ENCODE measurements at regions not wholly inside any gene's neighbourhood (a gene's known extent, or its start where the extent isn't known, plus 50 kb on each side); places are given as distances from the start of the nearest gene placed in this dataset.

DNA sequence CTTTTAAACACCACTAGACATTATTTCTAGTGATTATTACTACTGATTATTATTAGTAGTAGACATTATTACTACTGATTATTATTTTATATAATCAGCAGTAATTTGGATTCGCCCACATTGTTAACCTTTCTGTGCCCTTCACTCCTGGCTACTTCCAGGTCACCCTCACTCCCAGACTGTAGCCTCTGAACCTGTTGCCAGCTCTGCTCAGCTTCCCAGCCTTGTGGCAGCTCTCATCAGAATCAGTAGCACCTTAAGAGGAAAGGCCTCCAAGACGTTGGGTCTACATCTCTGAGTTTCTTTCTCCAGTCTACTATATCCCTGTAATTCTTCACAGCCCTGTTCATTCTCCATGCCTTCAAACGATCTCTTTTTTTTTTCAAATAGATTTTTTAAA lies 137.0 kb downstream of the KATNIP start:
- DNase-seq, result no peak

GRCh38 chr16:27687605-27688004 lies 137.7 kb downstream of the KATNIP start:
- DNase-seq, result no peak

DNA sequence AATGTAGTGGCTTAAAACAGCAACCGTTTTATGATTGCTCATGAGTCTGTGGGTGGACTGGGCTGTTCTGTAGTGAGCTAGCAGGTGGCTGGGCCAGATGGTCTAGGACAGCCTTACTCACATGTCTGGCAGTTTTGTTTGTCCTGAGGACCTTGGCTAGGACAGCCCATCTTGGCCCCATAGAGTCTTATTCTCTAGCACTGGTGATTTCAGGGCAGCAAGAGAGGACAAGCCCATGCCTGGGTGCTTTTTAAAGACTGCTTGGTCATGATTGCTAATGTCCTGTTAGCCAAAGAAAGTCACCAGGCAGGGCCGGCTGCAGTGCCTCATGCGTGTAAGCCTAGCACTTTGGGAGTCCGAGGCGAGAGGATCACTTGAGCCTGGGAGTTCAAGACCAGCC lies 139.8 kb downstream of the KATNIP start:
- DNase-seq, result peak; percentile 86

DNA sequence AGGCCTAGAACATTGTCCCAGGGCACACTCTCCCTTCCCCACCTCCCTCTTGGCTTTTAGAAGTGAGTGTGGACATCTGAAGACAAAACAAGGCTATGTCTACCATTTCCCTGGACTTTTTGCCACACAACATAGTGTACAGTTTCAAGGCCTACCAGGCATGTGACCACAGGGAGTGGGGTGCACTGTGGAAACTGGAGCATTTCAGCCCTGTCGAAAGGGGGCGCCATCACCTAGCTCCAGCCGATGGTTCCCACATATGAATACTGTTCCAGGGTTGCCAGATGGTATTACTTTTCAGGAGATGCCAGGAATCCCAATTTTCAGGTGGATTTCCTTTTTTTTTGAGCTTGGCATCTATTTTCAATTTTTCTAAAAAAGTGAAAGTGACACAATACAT lies 140.7 kb downstream of the KATNIP start:
- peak; percentile 7 for DNase-seq

DNA sequence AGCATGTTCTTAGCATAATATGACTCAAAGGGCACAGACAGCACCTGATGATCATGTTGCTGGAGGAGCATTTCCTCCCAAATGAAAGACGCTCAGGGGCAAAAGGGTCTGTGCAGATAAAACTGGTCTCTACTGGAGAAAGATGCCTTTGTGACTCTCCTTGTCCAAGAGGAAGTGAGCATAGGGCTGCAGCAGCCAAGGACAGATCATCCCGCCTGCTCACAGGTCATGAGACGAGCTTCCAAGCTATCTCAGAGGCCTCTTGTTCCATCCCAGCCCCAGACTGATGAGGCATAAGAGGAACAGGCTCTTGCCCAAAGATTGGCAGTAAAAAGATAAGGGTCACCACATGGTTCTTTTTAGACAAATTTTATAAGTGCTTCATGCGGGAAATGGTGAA lies 141.8 kb downstream of the KATNIP start:
- no peak for DNase-seq

GRCh38 chr16:27692576-27692975 lies 142.6 kb downstream of the KATNIP start:
- DNase-seq, result no peak

GRCh38 chr16:27695161-27695560 lies 145.2 kb downstream of the KATNIP start:
- DNase-seq, result no peak

- no peak for DNase-seq
Measured at GRCh38 chr16:27698266-27698665, 148.3 kb downstream of the KATNIP start.

- DNase-seq, result no peak
Measured at GRCh38 chr16:27698746-27699145, 148.8 kb downstream of the KATNIP start.

DNA sequence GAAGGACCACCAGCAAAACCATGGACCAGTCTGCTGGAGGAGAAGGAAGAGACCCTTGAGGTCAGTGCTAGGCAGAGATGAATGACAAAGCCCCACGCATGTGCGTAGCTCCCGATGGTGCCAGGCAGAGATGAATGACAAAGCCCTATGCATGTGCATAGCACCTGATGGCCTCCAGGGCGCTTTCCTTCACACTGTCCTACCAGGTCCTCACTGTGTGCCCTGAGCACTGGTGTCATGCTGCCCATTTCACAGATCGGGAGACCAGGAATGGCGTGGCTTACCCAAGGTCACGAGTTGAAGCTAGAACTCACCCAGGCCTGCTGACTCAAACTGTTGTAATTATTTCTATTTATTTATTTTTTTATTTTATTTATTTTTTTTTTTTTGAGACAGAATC lies 149.6 kb downstream of the KATNIP start:
- DNase-seq, result no peak

DNA sequence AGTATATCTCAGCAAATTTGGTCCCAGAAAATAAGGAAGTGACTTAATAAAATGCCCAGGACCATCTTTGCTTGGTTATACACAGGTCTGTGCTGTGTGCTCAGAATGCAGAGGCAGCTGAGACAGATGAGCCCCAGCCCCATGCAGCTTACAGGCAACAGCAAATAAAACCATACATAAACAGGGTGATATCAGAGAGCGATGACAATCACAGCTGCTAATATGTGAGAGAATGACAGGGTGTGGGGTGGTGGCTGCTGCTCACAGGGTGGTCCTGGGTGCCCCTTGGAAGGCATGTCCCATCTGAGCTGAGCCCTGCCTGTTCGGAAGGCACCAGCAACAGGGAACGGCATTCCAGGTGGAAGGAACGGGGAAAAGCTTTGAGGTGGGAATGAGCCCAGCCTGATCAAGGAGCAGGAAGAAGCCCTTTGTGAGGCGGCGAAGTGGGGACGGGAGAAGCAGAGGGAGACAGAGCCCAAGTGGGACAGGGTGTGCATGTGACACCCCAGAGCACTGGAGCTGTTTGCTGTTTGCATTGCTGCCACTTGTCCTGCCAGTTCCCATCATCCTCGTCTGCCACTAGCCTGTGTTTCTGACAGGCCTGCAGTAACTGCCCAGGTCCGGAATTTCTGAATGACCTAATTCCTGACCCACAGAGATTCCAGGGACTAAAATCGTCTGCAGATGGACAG lies 150.5 kb downstream of the KATNIP start:
- no peak for DNase-seq

- DNase-seq, result no peak
Measured at GRCh38 chr16:27701381-27701780, 151.4 kb downstream of the KATNIP start.

DNA sequence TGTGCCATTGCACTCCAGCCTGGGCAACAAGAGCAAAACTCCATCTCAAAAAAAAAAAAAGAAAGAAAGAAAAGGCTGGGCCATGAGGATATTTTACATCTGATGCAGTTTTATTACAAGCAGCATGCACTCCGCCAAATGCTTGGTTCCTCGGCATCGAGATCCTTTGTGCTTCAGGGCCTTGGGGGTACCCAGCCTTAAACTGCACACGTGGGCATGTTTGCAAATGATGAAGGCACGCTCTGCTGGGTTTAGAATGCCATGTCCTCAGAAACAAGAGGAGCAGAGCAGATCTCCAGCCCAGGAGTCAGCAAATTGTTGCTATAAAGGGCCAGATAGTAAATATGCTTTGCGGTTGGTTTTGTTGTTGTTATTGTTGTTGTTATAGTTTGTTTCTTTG lies 153.2 kb downstream of the KATNIP start:
- DNase-seq, result no peak

DNA sequence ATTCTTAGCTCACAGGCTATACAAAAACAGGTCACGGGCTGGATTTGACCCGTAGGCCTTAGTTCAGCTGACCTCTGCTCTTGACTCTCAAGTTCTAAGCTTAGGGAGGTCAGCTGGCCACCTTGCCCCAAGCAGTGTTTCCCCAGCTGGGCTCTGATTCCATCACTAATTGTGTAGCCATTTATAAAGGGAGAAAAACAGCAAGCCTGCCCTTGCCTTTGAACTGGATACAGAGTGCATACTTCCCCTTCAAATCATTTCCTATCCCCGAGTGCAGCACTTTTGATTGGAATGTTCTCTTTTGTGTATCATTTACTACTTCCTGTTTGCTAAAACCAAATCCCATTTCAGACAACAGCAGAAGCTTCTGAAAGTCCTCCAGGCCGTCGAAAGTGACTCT lies 153.6 kb downstream of the KATNIP start:
- no peak for DNase-seq

- no peak for DNase-seq
Measured at GRCh38 chr16:27704252-27704651, 154.3 kb downstream of the KATNIP start.

GRCh38 chr16:27706156-27706865 lies 156.4 kb downstream of the KATNIP start:
- no peak for DNase-seq

DNA sequence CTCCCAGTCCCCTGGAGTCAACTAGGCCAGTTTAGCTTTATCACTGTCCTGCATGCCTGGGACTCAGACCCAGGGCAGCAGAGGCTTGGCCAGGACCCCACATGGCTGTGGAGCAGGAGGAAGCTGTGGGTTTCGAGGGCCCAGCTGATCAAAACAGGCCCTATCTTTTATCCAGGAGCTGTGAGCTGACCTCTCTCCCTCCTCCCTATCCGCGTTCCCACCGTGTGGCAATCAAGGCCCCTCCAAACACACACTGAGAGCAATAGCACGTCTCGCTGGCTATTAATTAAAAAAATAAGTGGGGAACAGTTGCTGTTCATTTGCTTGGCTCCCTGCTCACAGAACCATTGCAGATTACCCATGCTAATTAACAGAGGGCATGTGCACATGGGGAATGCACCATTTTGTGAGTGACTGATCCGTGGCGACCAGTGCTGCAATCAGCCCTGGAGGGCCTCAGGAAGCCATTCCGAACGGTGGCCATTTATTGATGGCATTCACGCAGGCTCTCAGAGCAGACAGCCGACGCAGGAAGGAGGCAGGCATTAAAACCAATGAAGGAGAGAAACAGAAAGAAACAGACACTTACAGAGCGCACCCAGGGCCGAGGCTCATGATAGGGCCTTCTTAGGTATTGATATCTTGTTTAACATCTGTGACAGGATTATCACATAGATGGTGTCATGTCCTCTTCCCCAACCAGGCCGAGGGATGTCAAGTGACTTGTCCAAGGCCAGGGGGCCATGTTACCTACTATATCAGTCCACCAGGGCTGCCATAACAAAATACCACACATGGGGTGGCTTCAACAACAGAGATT lies 157.1 kb downstream of the KATNIP start:
- no peak for DNase-seq

DNA sequence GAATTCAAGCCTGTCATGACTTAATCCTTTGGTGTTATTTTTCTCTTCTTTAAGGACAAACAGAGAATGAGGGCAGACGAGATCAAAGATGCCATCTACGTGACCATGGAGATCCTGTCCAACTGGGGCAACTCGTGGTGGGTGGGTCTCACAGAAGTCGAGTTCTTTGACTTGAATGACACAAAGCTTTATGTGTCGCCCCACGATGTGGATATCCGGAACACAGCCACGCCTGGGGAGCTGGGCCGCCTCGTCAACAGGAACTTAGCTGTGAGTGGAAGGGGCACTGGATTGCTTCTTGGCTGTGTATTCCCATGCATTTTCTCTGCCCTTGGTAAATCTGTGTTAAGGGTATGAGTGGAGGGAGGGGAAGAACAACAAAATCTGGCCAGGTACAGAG lies 158.7 kb downstream of the KATNIP start:
- DNase-seq, result no peak

DNA sequence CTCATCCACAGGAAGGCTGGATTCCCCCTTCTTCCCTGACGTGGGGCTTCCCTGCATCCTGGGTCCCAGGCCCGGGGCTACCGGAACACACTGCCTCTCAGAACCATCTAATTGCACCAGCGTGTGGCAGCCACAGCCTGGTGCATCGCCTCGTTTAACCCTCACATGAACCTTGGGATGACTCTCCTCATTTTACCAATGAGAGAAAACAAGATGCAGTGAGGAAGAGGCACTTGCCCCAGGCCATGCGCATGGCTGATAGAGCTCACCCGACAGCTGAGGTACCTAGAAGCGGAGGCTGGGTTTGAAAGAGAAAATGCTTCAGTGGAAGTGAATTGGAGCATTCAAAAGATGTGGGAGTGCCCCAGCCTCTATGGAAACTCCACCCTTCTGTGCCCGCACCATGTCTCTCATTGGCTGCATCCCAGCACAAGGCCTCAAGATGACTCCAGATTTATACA lies 162.3 kb downstream of the KATNIP start:
- no peak for DNase-seq

GRCh38 chr16:27717726-27718125 lies 167.8 kb downstream of the KATNIP start:
- DNase-seq, result no peak

DNA sequence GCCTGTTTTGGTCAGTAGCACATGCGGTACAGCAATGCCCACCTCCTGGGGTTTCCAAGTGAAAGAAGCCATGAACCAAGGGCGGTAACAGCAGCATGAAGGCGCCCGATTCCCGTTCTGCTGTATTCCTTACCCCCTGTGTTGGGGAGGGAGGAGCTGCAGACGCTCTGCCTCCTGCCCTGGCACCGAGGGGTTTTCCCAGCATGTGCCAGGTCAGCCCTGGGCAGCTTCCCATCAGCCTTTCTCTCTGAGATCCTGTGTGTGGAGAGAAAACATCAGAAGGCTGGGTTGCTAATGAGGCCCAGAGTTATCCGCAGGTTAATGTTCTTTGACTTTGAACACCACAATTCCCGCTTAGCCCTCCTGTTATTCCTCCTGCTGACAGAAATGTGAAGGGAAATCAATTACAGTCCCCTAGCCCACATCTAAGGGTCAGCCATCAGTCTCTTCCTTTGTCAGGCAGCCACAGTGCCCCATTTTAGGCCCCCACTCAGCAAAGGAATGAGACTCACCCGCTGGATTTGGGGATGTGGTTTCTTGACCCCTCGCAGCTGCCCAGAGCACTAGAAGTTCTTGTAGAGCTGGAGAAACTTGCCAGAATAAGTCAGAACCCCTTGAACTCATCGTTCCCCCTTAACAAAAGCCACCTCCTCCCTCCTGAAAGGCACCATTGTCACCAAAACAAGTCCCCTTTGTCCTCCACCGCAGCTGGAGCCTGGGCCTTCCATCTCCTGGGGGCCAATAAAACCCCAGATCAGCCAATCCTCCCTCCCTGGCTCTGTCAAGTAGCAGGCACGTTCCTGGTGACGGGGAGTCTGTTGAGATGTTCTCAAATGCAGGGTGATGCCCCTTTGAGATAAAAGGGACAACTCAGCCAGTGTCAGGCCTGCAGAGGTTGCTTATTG lies 168.5 kb downstream of the KATNIP start:
- DNase-seq, result no peak

GRCh38 chr16:27719106-27719445 lies 169.1 kb downstream of the KATNIP start:
- DNase-seq, result no peak
